H1 (cell line): ENCODE measurements at regions not wholly inside any gene's neighbourhood (a gene's known extent, or its start where the extent isn't known, plus 50 kb on each side); places are given as distances from the start of the nearest gene placed in this dataset.

Source experiments
- CTCF ChIA-PET: fragments of 300-600 bp; sonication (Branson Sonifier 250); formaldehyde crosslinking; loops from one replicate; lab custom pipeline; 2021; ENCODE audit not compliant: partially characterized antibody; lab: Charles Lee
- POLR2A ChIA-PET: fragments of 300-600 bp; sonication (Branson Sonifier 250); formaldehyde crosslinking; loops from one replicate; lab custom pipeline; 2021; ENCODE audit warnings: inconsistent platforms; ENCODE audit not compliant: partially characterized antibody; lab: Charles Lee
- DNase-seq, 2 experiments: peaks; one replicate each; pipeline versions ENCODE4 v3.0.0 to v3.0.0-alpha.2; 2010 to 2022; ENCODE audit warnings: low spot score in 2 of 2, low read depth in 1 of 2, mixed read lengths in 1 of 2
- FAIRE-seq: peaks from 2 replicates; lab custom pipeline; 2011; peaks lifted over from hg19 to GRCh38; lab: Jason Lieb, UNC
- H2AFZ ChIP-seq: 2 replicates; pipeline ENCODE4 v1.8.1; 2012; ENCODE audit warnings: low read length, inconsistent platforms
- H2AK5ac ChIP-seq: 2 replicates; pipeline ENCODE4 v1.6.1; 2013; ENCODE audit warnings: low read depth, low read length
- H2BK120ac ChIP-seq: replicated peaks from 2 replicates; pipeline ENCODE3; 2013; ENCODE audit warnings: low read depth, low read length, inconsistent platforms
- H2BK12ac ChIP-seq: 2 replicates; pipeline ENCODE4 v1.6.1; 2013; ENCODE audit warnings: low read depth, low read length
- H2BK15ac ChIP-seq: 2 replicates; pipeline ENCODE4 v1.6.1; 2013; ENCODE audit warnings: low read length
- H2BK20ac ChIP-seq: 2 replicates; pipeline ENCODE4 v1.6.1; 2013; ENCODE audit warnings: low read length
- H2BK5ac ChIP-seq: 2 replicates; pipeline ENCODE4 v1.6.1; 2013; ENCODE audit warnings: low read depth, low read length
- H3K14ac ChIP-seq: 2 replicates; pipeline ENCODE4 v1.6.1; 2013; ENCODE audit warnings: inconsistent platforms; ENCODE audit not compliant: insufficient read length
- H3K18ac ChIP-seq: 2 replicates; pipeline ENCODE4 v1.6.1; 2013; ENCODE audit warnings: low read length; ENCODE audit errors: extremely low read depth
- H3K23ac ChIP-seq: 2 replicates; pipeline ENCODE4 v1.6.1; 2013; ENCODE audit warnings: inconsistent platforms; ENCODE audit not compliant: insufficient read length
- H3K23me2 ChIP-seq: 2 replicates; pipeline ENCODE4 v1.6.1; 2013; ENCODE audit warnings: low read depth, low read length
- H3K27ac ChIP-seq: 2 replicates; pipeline ENCODE4 v1.6.1; 2011; ENCODE audit warnings: low read depth, low read length, inconsistent platforms
- H3K27me3 ChIP-seq, 4 experiments: replicated peaks in 1 of 4; 1 replicate in 1 of 4; 2 replicates in 3 of 4; pipeline versions ENCODE4 v1.6.1 to v1.8.1; 2011 to 2013; ENCODE audit warnings: low read length in 3 of 4, mild to moderate bottlenecking in 3 of 4, inconsistent platforms in 2 of 4, mixed read lengths in 2 of 4, moderate library complexity in 1 of 4; ENCODE audit not compliant: control insufficient read depth in 3 of 4, insufficient read depth in 3 of 4; ENCODE audit errors: extremely low read depth in 1 of 4
- H3K36me3 ChIP-seq, 4 experiments: 2 replicates each; pipeline versions ENCODE4 v1.6.1 to v1.8.1; 2011 to 2013; ENCODE audit warnings: mild to moderate bottlenecking in 4 of 4, low read length in 3 of 4, moderate library complexity in 2 of 4, control low read depth in 1 of 4, inconsistent platforms in 1 of 4; ENCODE audit not compliant: insufficient read depth in 4 of 4, control insufficient read depth in 2 of 4
- H3K4ac ChIP-seq: replicated peaks from 2 replicates; pipeline ENCODE3; 2013; ENCODE audit warnings: low read length, low read depth, mixed read lengths, inconsistent platforms; ENCODE audit not compliant: insufficient read length
- H3K4me1 ChIP-seq, 4 experiments: replicated peaks in 1 of 4; 1 replicate in 1 of 4; 2 replicates in 3 of 4; pipeline versions ENCODE4 v1.6.1 to v1.8.1; 2011 to 2013; ENCODE audit warnings: low read length in 3 of 4, inconsistent platforms in 2 of 4, mixed read lengths in 1 of 4; ENCODE audit not compliant: insufficient read depth in 4 of 4, control insufficient read depth in 3 of 4
- H3K4me2 ChIP-seq, 2 experiments: 2 replicates each; pipeline versions ENCODE4 v1.6.1 to v1.8.1; 2011 to 2013; ENCODE audit warnings: low read depth in 2 of 2, low read length in 2 of 2, control low read depth in 1 of 2, inconsistent platforms in 1 of 2, mild to moderate bottlenecking in 1 of 2; ENCODE audit not compliant: insufficient read depth in 1 of 2
- H3K4me3 ChIP-seq, 4 experiments: fragments of 200-600, 300-600 bp in 1 of 4; sonication (generic), shearing (Covaris generic), sonication (Bioruptor Twin) in 1 of 4; 2 replicates each; pipeline versions ENCODE4 v1.5.1 to v1.8.1; 2011 to 2016; ENCODE audit warnings: low read length in 4 of 4, low read depth in 3 of 4, control low read depth in 2 of 4, inconsistent platforms in 2 of 4, mild to moderate bottlenecking in 2 of 4, mixed read lengths in 1 of 4, moderate library complexity in 1 of 4; ENCODE audit not compliant: insufficient read depth in 2 of 4; ENCODE audit errors: extremely low read depth in 1 of 4
- H3K56ac ChIP-seq: replicated peaks from 2 replicates; pipeline ENCODE3; 2013; ENCODE audit warnings: low read depth, mild to moderate bottlenecking, mixed read lengths, low read length, inconsistent platforms; ENCODE audit not compliant: insufficient read length
- H3K79me1 ChIP-seq: 2 replicates; pipeline ENCODE4 v1.6.1; 2013; ENCODE audit warnings: low read depth, low read length, control low read depth
- H3K79me2 ChIP-seq, 2 experiments: 2 replicates each; pipeline versions ENCODE4 v1.6.1 to v1.8.1; 2012 to 2013; ENCODE audit warnings: low read length in 2 of 2, mild to moderate bottlenecking in 2 of 2, inconsistent platforms in 1 of 2; ENCODE audit not compliant: insufficient read depth in 2 of 2, control insufficient read depth in 1 of 2
- H3K9ac ChIP-seq, 4 experiments: replicated peaks in 1 of 4; 1 replicate in 1 of 4; 2 replicates in 3 of 4; pipeline versions ENCODE4 v1.6.1 to v1.8.1; 2011 to 2013; ENCODE audit warnings: low read depth in 3 of 4, low read length in 3 of 4, control low read depth in 2 of 4, mild to moderate bottlenecking in 2 of 4, moderate library complexity in 2 of 4, inconsistent platforms in 1 of 4; ENCODE audit errors: extremely low read depth in 1 of 4
- H3K9me3 ChIP-seq, 2 experiments: 2 replicates each; pipeline versions ENCODE4 v1.6.1 to v1.8.1; 2012 to 2013; ENCODE audit warnings: mild to moderate bottlenecking in 2 of 2, moderate library complexity in 2 of 2, control low read depth in 1 of 2, inconsistent platforms in 1 of 2, low read depth in 1 of 2, low read length in 1 of 2, mixed read lengths in 1 of 2; ENCODE audit not compliant: insufficient read depth in 2 of 2
- H4K20me1 ChIP-seq, 2 experiments: replicated peaks in 1 of 2; 2 replicates each; pipeline versions ENCODE3 to v1.8.1; 2011 to 2013; ENCODE audit warnings: inconsistent platforms in 2 of 2, low read length in 2 of 2, mild to moderate bottlenecking in 1 of 2; ENCODE audit not compliant: insufficient read depth in 2 of 2, control insufficient read depth in 1 of 2
- H4K5ac ChIP-seq: 2 replicates; pipeline ENCODE4 v1.6.1; 2013; ENCODE audit warnings: low read length, low read depth, mixed read lengths, inconsistent platforms; ENCODE audit not compliant: insufficient read length
- H4K8ac ChIP-seq: 2 replicates; pipeline ENCODE4 v1.8.0; 2013; ENCODE audit warnings: mild to moderate bottlenecking, moderate library complexity, low read length, inconsistent platforms; ENCODE audit not compliant: insufficient read depth; ENCODE audit errors: extremely low read depth
- H4K91ac ChIP-seq: replicated peaks from 2 replicates; pipeline ENCODE3; 2013; ENCODE audit warnings: low read length, mixed read lengths, inconsistent platforms; ENCODE audit not compliant: insufficient read length
- NANOG ChIP-seq: IDR thresholded peaks from 2 replicates; pipeline ENCODE4 v1.6.1; 2011; ENCODE audit warnings: low read length, low read depth, mild to moderate bottlenecking, inconsistent platforms; ENCODE audit not compliant: insufficient read depth, poor library complexity, severe bottlenecking
- ZNF274 ChIP-seq: IDR thresholded peaks from 2 replicates; pipeline ENCODE4 v1.7.0; 2012; ENCODE audit warnings: low read length, borderline replicate concordance; ENCODE audit errors: extremely low read depth
- WGBS, 2 experiments: shearing (Covaris generic) in 1 of 2; methylation state at CpG; one replicate each; pipeline versions ENCODE4 v1.1.6 to v1.1.7; 2013 to 2015; ENCODE audit warnings: low lambda C conversion rate in 2 of 2, mixed read lengths in 2 of 2, inconsistent platforms in 1 of 2, low coverage in 1 of 2, missing lambda C conversion rate in 1 of 2; ENCODE audit not compliant: insufficient replicate concordance in 2 of 2, insufficient coverage in 1 of 2, insufficient read length in 1 of 2; ENCODE audit errors: extremely low coverage in 1 of 2, missing lambda C conversion rate in 1 of 2; 5-methylcytosine and 5-hydroxymethylcytosine counted together
- TF ChIP-seq, protein P1 (sequence below): IDR thresholded peaks from 2 replicates; pipeline ENCODE4 v1.6.1; 2011; ENCODE audit warnings: low read length, improper control_type of control experiment

DNA sequence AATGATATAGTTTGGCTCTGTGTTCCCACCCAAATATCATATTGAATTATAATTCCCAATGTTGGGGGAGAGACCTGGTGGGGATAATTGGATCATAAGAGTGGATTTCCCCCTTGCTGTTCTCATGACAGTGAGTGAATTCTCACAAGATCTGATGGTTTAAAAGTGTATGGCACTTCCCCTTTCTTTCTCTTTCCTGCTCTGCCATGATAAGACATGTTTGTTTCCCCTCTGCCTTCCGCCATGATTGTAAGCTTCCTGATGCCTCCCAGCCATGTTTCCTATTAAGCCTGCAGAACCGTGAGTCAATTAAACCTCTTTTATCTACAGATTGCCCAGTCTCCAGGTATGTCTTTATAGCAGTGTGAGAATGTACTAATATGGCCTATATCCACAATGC lies 126.7 kb upstream of the GMNC start:
- Histone ChIP-seq H3K18ac (no peak overlapping the region), H2BK12ac (no peak overlapping the region), H3K79me1 (no peaks in the 10 kb centered on the region), H3K23me2 (no peaks in the 10 kb centered on the region), H3K4ac (no peak overlapping the region), H3K9ac (no peak overlapping the region), H3K27ac (no peak overlapping the region), H2BK120ac (no peak overlapping the region), H3K23ac (no peak overlapping the region), H3K4me3 (no peak overlapping the region), H4K5ac (no peak overlapping the region), H3K9me3 (peaks cover 18 to 23% of the 10 kb centered on the region in 2 experiments), H3K56ac (no peak overlapping the region), H2BK20ac (no peak overlapping the region), H3K4me2 (no peak overlapping the region), H2BK15ac (no peak overlapping the region), H2AFZ (no peak overlapping the region), H2AK5ac (no peak overlapping the region), H3K36me3 (peaks cover 0 to 15% (median 0%) of the 10 kb centered on the region in 4 experiments; a peak in 2 of 8 replicates), H4K91ac (no peak overlapping the region), H4K8ac (no peak overlapping the region), H3K79me2 (no peaks in the 10 kb centered on the region), H3K4me1 (no peaks in the 10 kb centered on the region), H4K20me1 (no peaks in the 10 kb centered on the region), H2BK5ac (no peak overlapping the region), H3K27me3 (no peaks in the 10 kb centered on the region), H3K14ac (no peak overlapping the region)
- CTCF ChIA-PET = no interaction called here
- POLR2A ChIA-PET = no interaction called here
- TF ChIP-seq, protein P1, sequence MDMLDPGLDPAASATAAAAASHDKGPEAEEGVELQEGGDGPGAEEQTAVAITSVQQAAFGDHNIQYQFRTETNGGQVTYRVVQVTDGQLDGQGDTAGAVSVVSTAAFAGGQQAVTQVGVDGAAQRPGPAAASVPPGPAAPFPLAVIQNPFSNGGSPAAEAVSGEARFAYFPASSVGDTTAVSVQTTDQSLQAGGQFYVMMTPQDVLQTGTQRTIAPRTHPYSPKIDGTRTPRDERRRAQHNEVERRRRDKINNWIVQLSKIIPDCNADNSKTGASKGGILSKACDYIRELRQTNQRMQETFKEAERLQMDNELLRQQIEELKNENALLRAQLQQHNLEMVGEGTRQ = no peak
- TF ChIP-seq ZNF274 = no peak
- TF ChIP-seq NANOG = no peak
- FAIRE-seq = no peak
- 100% methylated on average over 2 of the region's 2 CpGs; no CpG with 5 or more reads in 1 of the 2 experiments for WGBS, 2 experiments
- no peak for DNase-seq
